ENCODE measurements at regions not wholly inside any gene's neighbourhood (a gene's known extent, or its start where the extent isn't known, plus 50 kb on each side); places are given as distances from the start of the nearest gene placed in this dataset.

- TF ChIP-seq CTCF (IDR thresholded peaks at IDR 0.05; ENCODE audit: insufficient read depth, low read length): no peak
- no peak for TF ChIP-seq REST (IDR thresholded peaks at IDR 0.05; ENCODE audit: insufficient replicate concordance, low read depth)
- no peak for TF ChIP-seq POLR2AphosphoS5 (IDR thresholded peaks at IDR 0.05; ENCODE audit: low read depth)
Observed at GRCh38 chr3:64890006-64890405, 202.2 kb upstream of the ADAMTS9 start.

Data from HL-60 (cell line).